Vagina (tissue), 2 donors: ENCODE measurements at regions not wholly inside any gene's neighbourhood (a gene's known extent, or its start where the extent isn't known, plus 50 kb on each side); places are given as distances from the start of the nearest gene placed in this dataset.
"Not testable (repeated sequence)": the region's sequence is repeated elsewhere in the genome, so short reads cannot be mapped to it uniquely, and the experiment has no call there.

ENCODE experiments used
- POLR2A ChIP-seq, 2 donors: fragments of 450-650 bp; IDR thresholded peaks; one replicate each; pipeline ENCODE4 v1.6.1; 2017; ENCODE audit warnings: antibody characterized with exemption in 2 of 2, mild to moderate bottlenecking in 2 of 2, moderate library complexity in 2 of 2
- POLR2AphosphoS5 ChIP-seq, 2 donors: sonication (generic); formaldehyde crosslinking; IDR thresholded peaks; one replicate each; pipeline ENCODE4 v1.9.0; 2017; ENCODE audit warnings: antibody characterized with exemption in 2 of 2, mild to moderate bottlenecking in 2 of 2, low read depth in 1 of 2; ENCODE audit not compliant: insufficient read depth in 1 of 2
- TF ChIP-seq, protein P1 (sequence below), 3 experiments: fragments of 450-650 bp in 2 of 3; fragments of 200-600 bp in 1 of 3; sonication (generic) in 1 of 3; IDR thresholded peaks; one replicate each; pipeline ENCODE4 v1.5.1; 2017 to 2019; ENCODE audit warnings: antibody characterized with exemption in 3 of 3, mild to moderate bottlenecking in 2 of 3, moderate library complexity in 2 of 3

GRCh38 chr15:21744245-21744915, 133.2 kb downstream of the POTEB start:
- TF ChIP-seq POLR2A (IDR thresholded peaks at IDR 0.05); POLR2AphosphoS5 (IDR thresholded peaks at IDR 0.05; ENCODE audit: insufficient read depth in 1 of 2, low read depth in 1 of 2): not testable (repeated sequence)
- TF ChIP-seq, protein P1, sequence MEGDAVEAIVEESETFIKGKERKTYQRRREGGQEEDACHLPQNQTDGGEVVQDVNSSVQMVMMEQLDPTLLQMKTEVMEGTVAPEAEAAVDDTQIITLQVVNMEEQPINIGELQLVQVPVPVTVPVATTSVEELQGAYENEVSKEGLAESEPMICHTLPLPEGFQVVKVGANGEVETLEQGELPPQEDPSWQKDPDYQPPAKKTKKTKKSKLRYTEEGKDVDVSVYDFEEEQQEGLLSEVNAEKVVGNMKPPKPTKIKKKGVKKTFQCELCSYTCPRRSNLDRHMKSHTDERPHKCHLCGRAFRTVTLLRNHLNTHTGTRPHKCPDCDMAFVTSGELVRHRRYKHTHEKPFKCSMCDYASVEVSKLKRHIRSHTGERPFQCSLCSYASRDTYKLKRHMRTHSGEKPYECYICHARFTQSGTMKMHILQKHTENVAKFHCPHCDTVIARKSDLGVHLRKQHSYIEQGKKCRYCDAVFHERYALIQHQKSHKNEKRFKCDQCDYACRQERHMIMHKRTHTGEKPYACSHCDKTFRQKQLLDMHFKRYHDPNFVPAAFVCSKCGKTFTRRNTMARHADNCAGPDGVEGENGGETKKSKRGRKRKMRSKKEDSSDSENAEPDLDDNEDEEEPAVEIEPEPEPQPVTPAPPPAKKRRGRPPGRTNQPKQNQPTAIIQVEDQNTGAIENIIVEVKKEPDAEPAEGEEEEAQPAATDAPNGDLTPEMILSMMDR (IDR thresholded peaks at IDR 0.05) = not testable (repeated sequence)
